Neural cell (in vitro differentiated cells): ENCODE measurements at regions not wholly inside any gene's neighbourhood (a gene's known extent, or its start where the extent isn't known, plus 50 kb on each side); places are given as distances from the start of the nearest gene placed in this dataset.

Experiments
- CTCF ChIP-seq: fragments of 450-650 bp; IDR thresholded peaks from 2 replicates; pipeline ENCODE4 v1.5.1; 2014; ENCODE audit warnings: antibody characterized with exemption, mild to moderate bottlenecking, moderate library complexity; ENCODE audit not compliant: poor library complexity, severe bottlenecking
- EP300 ChIP-seq: fragments of 450-650 bp; conservative IDR thresholded peaks from 2 replicates; pipeline ENCODE4 v1.6.1; 2014; ENCODE audit warnings: antibody characterized with exemption, mild to moderate bottlenecking, moderate library complexity; ENCODE audit not compliant: poor library complexity, severe bottlenecking
- EZH2 ChIP-seq: fragments of 200-600, 300-800 bp; shearing (Covaris generic), sonication (generic); IDR thresholded peaks from 2 replicates; pipeline ENCODE4 v1.6.1; 2014; ENCODE audit warnings: antibody characterized with exemption, low read length, borderline replicate concordance, mild to moderate bottlenecking; ENCODE audit not compliant: insufficient read depth, poor library complexity, severe bottlenecking
- RAD21 ChIP-seq: fragments of 450-650 bp; conservative IDR thresholded peaks from 2 replicates; pipeline ENCODE4 v1.6.1; 2014; ENCODE audit warnings: antibody characterized with exemption, mild to moderate bottlenecking, moderate library complexity
- REST ChIP-seq: IDR thresholded peaks from 2 replicates; pipeline ENCODE4 v1.6.1; 2012; ENCODE audit warnings: borderline replicate concordance

- no peak for TF ChIP-seq CTCF
- no peak for TF ChIP-seq RAD21
- no peak for TF ChIP-seq EZH2
- no peak for TF ChIP-seq REST
- no peak for TF ChIP-seq EP300
These were observed 241.2 kb downstream of the RBM19 start for GRCh38 chr12:113724794-113725556.
